KMS-11 (cell line): ENCODE measurements at regions not wholly inside any gene's neighbourhood (a gene's known extent, or its start where the extent isn't known, plus 50 kb on each side); places are given as distances from the start of the nearest gene placed in this dataset.

Experiments
- H2AFZ ChIP-seq: fragments of 200-600 bp; sonication (generic); 2 replicates; pipeline ENCODE4 v1.6.1; 2016; ENCODE audit warnings: antibody characterized with exemption, mixed run types, low read depth
- H3K27ac ChIP-seq: fragments of 200-600 bp; sonication (generic); 2 replicates; pipeline ENCODE4 v1.6.1; 2016; ENCODE audit warnings: mild to moderate bottlenecking, mixed run types
- H3K27me3 ChIP-seq: fragments of 200-600 bp; sonication (generic); 2 replicates; pipeline ENCODE4 v1.6.1; 2017; ENCODE audit warnings: mild to moderate bottlenecking, low read depth, mixed run types, moderate library complexity; ENCODE audit not compliant: insufficient read depth
- H3K36me3 ChIP-seq: fragments of 200-600 bp; sonication (generic); 2 replicates; pipeline ENCODE4 v1.6.1; 2017; ENCODE audit warnings: mild to moderate bottlenecking, mixed run types; ENCODE audit not compliant: insufficient read depth
- H3K4me1 ChIP-seq: fragments of 200-600 bp; sonication (generic); 2 replicates; pipeline ENCODE4 v1.6.1; 2016; ENCODE audit warnings: mild to moderate bottlenecking, low read depth, mixed run types; ENCODE audit not compliant: poor library complexity, severe bottlenecking
- H3K4me2 ChIP-seq: fragments of 200-600 bp; sonication (generic); 2 replicates; pipeline ENCODE4 v1.7.0; 2016; ENCODE audit warnings: mild to moderate bottlenecking, mixed run types
- H3K4me3 ChIP-seq: fragments of 200-600 bp; sonication (generic); IDR thresholded peaks from 2 replicates; pipeline ENCODE4 v1.6.1; 2017; ENCODE audit warnings: low read depth, low read length, mixed read lengths; ENCODE audit not compliant: insufficient read depth
- H3K79me2 ChIP-seq: fragments of 200-600 bp; sonication (generic); 2 replicates; pipeline ENCODE4 v1.6.1; 2016; ENCODE audit warnings: low read depth, mixed run types; ENCODE audit not compliant: insufficient read depth
- H3K9ac ChIP-seq: fragments of 200-600 bp; sonication (generic); 2 replicates; pipeline ENCODE4 v1.6.1; 2016; ENCODE audit warnings: mild to moderate bottlenecking, mixed run types
- H4K20me1 ChIP-seq: fragments of 200-600 bp; sonication (generic); 2 replicates; pipeline ENCODE4 v1.6.1; 2016; ENCODE audit warnings: mild to moderate bottlenecking, mixed run types; ENCODE audit not compliant: insufficient read depth
- CTCF ChIP-seq: fragments of 200-600 bp; sonication (generic); conservative IDR thresholded peaks from 2 replicates; pipeline ENCODE4 v1.6.1; 2017; ENCODE audit warnings: low read depth, mild to moderate bottlenecking, antibody characterized with exemption, low read length, moderate library complexity, mixed read lengths

GRCh38 chr5:154664869-154665268 is 90.3 kb upstream of the LARP1 start:
- H3K9ac ChIP-seq = no peak overlapping the region
- H3K4me2 ChIP-seq = no peak overlapping the region
- H3K4me3 ChIP-seq = no peak overlapping the region
- H3K27ac ChIP-seq = no peak overlapping the region
- TF ChIP-seq CTCF = no peak
- H4K20me1 ChIP-seq = no peaks in the 10 kb centered on the region
- no peaks in the 10 kb centered on the region for H3K27me3 ChIP-seq
- no peaks in the 10 kb centered on the region for H3K79me2 ChIP-seq
- H2AFZ ChIP-seq = no peak overlapping the region
- no peaks in the 10 kb centered on the region for H3K4me1 ChIP-seq
- no peaks in the 10 kb centered on the region for H3K36me3 ChIP-seq

GRCh38 chr5:154663424-154663823 is 91.8 kb upstream of the LARP1 start:
- Histone ChIP-seq H3K4me3 (no peak overlapping the region), H3K27me3 (no peaks in the 10 kb centered on the region), H4K20me1 (no peaks in the 10 kb centered on the region), H3K4me1 (no peaks in the 10 kb centered on the region), H3K27ac (no peak overlapping the region), H3K9ac (no peak overlapping the region), H3K4me2 (no peak overlapping the region), H3K36me3 (no peaks in the 10 kb centered on the region), H2AFZ (no peak overlapping the region), H3K79me2 (no peaks in the 10 kb centered on the region)
- no peak for TF ChIP-seq CTCF

- H3K4me3 ChIP-seq = no peak overlapping the region
- no peaks in the 10 kb centered on the region for H3K4me1 ChIP-seq
- no peaks in the 10 kb centered on the region for H3K79me2 ChIP-seq
- H4K20me1 ChIP-seq = no peaks in the 10 kb centered on the region
- no peak overlapping the region for H3K9ac ChIP-seq
- H3K27ac ChIP-seq = no peak overlapping the region
- H2AFZ ChIP-seq = no peak overlapping the region
- no peak for TF ChIP-seq CTCF
- H3K27me3 ChIP-seq = no peaks in the 10 kb centered on the region
- H3K36me3 ChIP-seq = no peaks in the 10 kb centered on the region
- no peak overlapping the region for H3K4me2 ChIP-seq
These were observed 100.4 kb upstream of the LARP1 start for GRCh38 chr5:154654486-154655371.

GRCh38 chr5:154653764-154654485 is 101.3 kb upstream of the LARP1 start:
- Histone ChIP-seq H3K4me1 (no peaks in the 10 kb centered on the region), H3K36me3 (no peaks in the 10 kb centered on the region), H3K9ac (no peak overlapping the region), H3K4me3 (no peak overlapping the region), H3K4me2 (no peak overlapping the region), H2AFZ (no peak overlapping the region), H4K20me1 (no peaks in the 10 kb centered on the region), H3K27me3 (no peaks in the 10 kb centered on the region), H3K27ac (no peak overlapping the region), H3K79me2 (no peaks in the 10 kb centered on the region)
- no peak for TF ChIP-seq CTCF
